ENCODE measurements at regions not wholly inside any gene's neighbourhood (a gene's known extent, or its start where the extent isn't known, plus 50 kb on each side); places are given as distances from the start of the nearest gene placed in this dataset.

DNA sequence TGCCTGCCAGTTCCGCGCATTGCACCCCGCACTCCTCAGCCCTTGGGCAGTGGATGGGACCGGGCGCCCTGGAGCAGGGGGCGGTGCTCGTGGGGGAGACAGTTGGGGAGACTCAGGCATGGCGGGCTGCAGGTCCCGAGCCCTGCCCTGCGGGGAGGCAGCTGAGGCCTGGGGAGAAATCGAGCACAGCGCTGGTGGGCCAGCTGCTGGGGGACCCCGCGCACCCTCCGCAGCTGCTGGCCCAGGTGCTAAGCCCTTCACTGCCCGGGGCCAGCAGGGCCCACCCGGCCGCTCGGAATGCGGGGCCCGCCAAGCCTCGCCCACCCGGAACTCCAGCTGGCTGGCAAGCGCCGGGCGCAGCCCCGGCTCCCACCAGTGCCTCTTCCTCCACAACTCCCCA, 488.8 kb upstream of the CHST9 start:
- Mint-ChIP-seq H3K4me1 (no peaks in the 10 kb centered on the region), H3K9me3 (peaks cover 21% of the 10 kb centered on the region), H3K36me3 (no peaks in the 10 kb centered on the region), H3K27me3 (no peaks in the 10 kb centered on the region), H3K4me3 (no peak overlapping the region), H3K27ac (no peak overlapping the region)
- DNase-seq: no peak
- CTCF ChIA-PET: no interaction called here

DNA sequence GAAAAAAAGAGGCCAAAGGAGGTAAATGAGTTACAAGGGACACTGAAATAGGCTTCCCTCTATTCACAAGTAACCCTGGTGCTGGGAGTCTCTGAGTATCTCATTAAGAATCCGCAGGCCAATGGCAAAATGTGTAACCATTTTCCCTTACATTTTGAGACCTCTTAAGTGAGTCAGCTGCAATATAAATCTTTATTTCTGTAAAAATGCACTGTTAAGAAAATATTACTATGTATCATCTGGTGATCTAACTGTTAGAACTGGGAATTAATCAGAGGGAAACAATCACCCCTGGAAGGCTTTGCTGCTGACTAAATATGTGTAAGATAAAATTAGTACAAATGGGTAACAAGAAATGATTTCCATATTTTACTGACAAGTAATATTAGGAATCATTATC, 483.1 kb upstream of the CHST9 start:
- Mint-ChIP-seq H3K27ac (no peak overlapping the region), H3K4me3 (no peak overlapping the region), H3K9me3 (peaks cover 7% of the 10 kb centered on the region), H3K36me3 (no peaks in the 10 kb centered on the region), H3K4me1 (no peaks in the 10 kb centered on the region), H3K27me3 (no peaks in the 10 kb centered on the region)
- CTCF ChIA-PET: no interaction called here
- no peak for DNase-seq

DNA sequence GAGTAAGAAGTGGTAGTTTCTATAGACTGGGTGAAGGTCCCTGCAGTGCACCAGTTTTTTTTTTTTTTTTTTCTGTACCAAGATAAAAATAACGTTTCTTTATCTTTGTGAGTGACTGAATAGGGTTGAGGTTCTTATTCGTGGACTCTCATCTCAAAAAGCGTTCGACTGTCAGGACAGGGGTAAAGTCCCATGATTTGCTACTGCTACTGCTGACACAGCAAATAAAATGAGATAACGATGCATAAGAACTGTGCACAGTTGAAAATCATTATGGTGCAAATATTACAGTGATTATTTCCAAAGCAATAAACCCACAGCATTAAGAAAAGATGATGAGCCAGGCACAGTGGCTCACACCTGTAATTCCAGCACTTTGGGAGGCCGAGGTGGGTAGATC, 482.0 kb upstream of the CHST9 start:
- Mint-ChIP-seq H3K4me3 (no peak overlapping the region), H3K27me3 (no peaks in the 10 kb centered on the region), H3K36me3 (no peaks in the 10 kb centered on the region), H3K4me1 (no peaks in the 10 kb centered on the region), H3K9me3 (peaks cover 4% of the 10 kb centered on the region), H3K27ac (no peak overlapping the region)
- no peak for DNase-seq
- CTCF ChIA-PET: no interaction called here

DNA sequence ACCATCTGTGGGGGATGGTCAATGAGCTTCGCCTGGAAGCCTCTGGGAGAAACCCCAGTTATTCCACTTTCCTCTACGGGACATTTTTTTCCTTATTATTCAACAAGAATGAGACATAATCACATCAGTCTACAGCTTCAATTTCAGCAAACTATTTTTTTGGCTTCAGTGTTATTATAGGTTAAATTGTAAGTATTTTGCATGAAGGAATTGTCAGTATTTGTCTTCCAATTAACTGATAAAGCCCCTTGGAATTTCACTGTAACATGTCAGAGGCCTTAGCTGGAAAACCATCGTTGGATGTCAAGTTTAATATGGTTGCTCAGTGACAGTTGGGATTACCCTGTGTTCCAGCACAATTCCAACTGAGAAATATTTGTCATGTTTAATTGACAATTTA, 480.9 kb upstream of the CHST9 start:
- CTCF ChIA-PET: no interaction called here
- H3K4me1 Mint-ChIP-seq: no peaks in the 10 kb centered on the region

DNA sequence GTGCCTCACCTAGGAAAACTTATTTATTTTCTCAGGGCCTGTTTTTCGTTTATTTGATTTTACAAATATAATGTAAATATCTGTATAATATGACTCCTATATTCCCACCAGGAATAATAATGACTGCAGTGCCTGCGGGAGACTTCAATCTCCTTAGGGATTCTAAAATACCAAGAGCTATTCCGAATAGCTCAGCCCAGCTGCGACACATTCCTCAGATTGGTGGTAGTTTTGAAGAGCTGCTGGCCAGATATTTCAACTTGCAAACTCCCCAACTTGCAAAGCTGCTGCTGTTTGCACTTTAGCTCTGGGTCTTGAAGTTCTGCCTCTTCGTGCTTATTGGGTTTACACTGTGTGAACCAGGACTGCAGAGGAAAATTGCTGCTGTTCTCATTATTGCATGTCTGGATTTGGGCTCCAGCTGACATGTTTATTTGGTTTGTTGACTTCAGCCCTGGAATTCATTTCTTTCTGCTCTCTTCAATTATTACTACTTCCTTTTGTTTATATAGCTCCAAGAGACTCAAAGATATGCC, 480.2 kb upstream of the CHST9 start:
- H3K36me3 Mint-ChIP-seq: no peaks in the 10 kb centered on the region
- H3K4me1 Mint-ChIP-seq: no peaks in the 10 kb centered on the region
- no peak overlapping the region for H3K4me3 Mint-ChIP-seq
- no peaks in the 10 kb centered on the region for H3K9me3 Mint-ChIP-seq
- H3K27ac Mint-ChIP-seq: no peak overlapping the region
- no peak for DNase-seq
- CTCF ChIA-PET: no interaction called here
- H3K27me3 Mint-ChIP-seq: no peaks in the 10 kb centered on the region

More for the DNA sequence above, 480.9 kb upstream of the CHST9 start:
- Mint-ChIP-seq H3K27ac (no peak overlapping the region), H3K9me3 (no peaks in the 10 kb centered on the region), H3K4me3 (no peak overlapping the region), H3K36me3 (no peaks in the 10 kb centered on the region), H3K27me3 (no peaks in the 10 kb centered on the region)
- no peak for DNase-seq

DNA sequence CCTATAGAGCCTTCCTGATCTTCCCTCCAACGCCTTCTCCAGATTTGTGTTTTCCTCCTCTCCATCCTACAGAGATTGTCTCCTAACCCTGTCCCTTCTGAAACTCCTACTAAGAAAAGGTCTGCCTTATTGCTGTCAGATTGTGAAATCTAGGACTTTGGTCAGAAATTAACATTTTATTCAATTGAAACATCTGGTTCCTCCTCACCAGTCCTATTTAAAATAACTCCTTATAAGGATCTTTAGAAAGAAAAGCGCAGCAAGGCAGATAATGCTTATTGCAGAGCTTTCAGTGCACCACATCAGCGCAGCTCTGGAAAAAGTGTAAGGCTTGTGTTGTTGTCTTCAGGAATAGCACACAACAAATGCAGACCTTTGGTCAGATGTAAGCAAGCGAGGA, 477.8 kb upstream of the CHST9 start:
- Mint-ChIP-seq H3K36me3 (no peaks in the 10 kb centered on the region), H3K27ac (no peak overlapping the region), H3K4me1 (no peaks in the 10 kb centered on the region), H3K9me3 (no peaks in the 10 kb centered on the region), H3K4me3 (no peak overlapping the region), H3K27me3 (no peaks in the 10 kb centered on the region)
- CTCF ChIA-PET: no interaction called here
- DNase-seq: no peak

DNA sequence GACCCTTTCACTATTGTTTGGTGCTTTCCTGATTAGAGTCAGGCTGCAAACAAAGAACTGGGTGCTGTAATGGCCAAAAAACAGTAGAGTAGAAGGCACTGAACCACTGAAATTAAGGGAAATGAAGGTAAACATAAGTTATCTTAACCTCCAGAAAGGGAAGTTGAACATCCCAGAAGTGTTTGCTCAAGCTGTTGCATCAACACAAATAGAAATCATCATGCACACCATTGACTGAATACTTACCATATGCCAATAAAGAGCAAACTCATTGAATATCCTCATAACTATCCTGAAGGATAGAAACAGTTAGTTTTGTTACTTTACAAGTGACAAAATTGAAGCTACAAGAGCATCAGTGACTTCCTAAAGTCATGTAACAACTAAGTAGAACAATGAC, 477.4 kb upstream of the CHST9 start:
- Mint-ChIP-seq H3K9me3 (no peaks in the 10 kb centered on the region), H3K27me3 (no peaks in the 10 kb centered on the region), H3K4me3 (no peak overlapping the region), H3K27ac (no peak overlapping the region), H3K4me1 (no peaks in the 10 kb centered on the region), H3K36me3 (no peaks in the 10 kb centered on the region)
- no peak for DNase-seq
- CTCF ChIA-PET: no interaction called here

DNA sequence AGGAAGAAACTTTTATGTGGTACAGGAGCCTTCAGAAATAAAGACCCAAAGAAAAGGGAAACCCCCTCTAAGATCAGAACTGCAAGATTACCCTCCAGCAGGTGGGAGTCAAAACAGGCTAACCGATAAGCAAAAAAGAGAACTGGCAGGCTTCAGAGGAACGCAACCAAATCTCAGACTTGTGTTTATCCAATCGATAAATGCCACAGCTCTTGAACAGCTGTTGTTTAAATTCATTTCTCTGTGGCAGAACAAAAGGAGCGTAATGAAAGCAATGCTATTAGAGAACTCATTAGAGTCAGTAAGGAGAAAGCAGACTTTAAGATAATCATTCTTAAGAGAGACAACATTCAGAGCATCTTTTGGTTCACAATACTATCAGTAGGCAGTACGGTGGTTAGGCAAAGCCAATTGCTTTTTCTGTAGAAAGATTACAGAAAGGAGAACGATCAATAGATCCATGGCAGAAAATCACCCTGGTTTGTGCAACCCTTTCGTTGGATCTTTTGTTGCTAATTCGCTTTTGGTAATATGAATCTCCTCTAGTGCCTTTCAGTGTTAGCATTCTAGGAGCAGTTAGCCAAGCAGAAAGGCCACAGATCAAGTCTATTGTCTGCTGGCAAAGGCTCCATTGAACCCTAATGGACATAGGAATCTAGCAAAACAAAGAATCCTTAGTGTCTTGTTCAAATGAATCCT, 476.4 kb upstream of the CHST9 start:
- no peaks in the 10 kb centered on the region for H3K9me3 Mint-ChIP-seq
- DNase-seq: no peak
- no peak overlapping the region for H3K27ac Mint-ChIP-seq
- no peaks in the 10 kb centered on the region for H3K27me3 Mint-ChIP-seq
- no peaks in the 10 kb centered on the region for H3K4me1 Mint-ChIP-seq
- H3K36me3 Mint-ChIP-seq: no peaks in the 10 kb centered on the region
- H3K4me3 Mint-ChIP-seq: no peak overlapping the region
- CTCF ChIA-PET: no interaction called here

DNA sequence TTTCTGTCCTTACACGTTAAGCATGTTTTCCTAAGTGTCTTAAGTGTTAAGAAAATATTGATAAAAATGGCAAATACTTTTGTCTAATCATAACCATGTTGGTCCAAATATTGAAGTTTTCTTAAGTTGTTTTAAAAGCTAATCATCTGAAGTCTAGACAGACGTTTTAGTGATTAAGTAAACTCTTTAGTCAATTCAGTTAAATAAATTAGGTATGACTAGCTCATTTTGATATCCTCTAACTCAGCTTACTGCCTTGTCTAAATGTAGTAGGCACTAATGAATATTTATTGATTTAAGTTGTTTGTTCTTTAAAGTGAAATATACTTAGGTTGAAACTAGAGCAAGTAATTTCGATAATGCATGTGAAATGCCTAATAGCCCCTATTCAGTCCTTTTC, 471.8 kb upstream of the CHST9 start:
- Mint-ChIP-seq H3K4me1 (no peaks in the 10 kb centered on the region), H3K36me3 (no peaks in the 10 kb centered on the region), H3K27me3 (no peaks in the 10 kb centered on the region), H3K9me3 (no peaks in the 10 kb centered on the region), H3K4me3 (no peak overlapping the region), H3K27ac (no peak overlapping the region)
- DNase-seq: no peak
- CTCF ChIA-PET: no interaction called here

DNA sequence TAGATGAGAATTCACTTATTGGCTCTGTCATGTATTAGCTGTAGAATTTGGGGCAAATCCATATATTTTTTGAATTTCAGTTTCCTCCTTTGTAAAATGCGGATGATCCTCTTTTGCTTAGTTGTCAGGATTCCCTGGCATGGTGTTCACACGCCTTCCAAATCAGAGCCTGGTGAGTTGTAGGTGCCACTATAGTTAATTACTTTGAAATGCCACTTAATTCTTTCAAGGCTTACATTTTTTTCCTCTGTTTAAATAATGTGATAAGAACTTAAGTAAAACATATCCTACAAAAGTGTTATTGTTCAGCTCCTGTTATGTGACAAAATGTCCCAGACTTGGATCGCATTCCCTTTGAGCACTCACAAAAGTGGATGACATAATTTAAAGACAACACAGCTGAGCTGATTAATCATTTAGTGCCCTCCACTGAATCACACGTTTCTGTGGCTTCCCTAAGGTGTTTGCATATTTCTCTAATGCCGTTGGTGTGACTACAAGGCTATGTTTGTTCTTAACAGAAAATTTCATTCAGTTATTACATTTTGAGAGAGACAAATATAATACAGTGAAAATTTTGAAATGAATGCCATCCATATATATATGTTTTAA, 471.2 kb upstream of the CHST9 start:
- Mint-ChIP-seq H3K27ac (no peak overlapping the region), H3K27me3 (no peaks in the 10 kb centered on the region), H3K36me3 (no peaks in the 10 kb centered on the region), H3K9me3 (no peaks in the 10 kb centered on the region), H3K4me3 (no peak overlapping the region), H3K4me1 (no peaks in the 10 kb centered on the region)
- no peak for DNase-seq
- CTCF ChIA-PET: no interaction called here

DNA sequence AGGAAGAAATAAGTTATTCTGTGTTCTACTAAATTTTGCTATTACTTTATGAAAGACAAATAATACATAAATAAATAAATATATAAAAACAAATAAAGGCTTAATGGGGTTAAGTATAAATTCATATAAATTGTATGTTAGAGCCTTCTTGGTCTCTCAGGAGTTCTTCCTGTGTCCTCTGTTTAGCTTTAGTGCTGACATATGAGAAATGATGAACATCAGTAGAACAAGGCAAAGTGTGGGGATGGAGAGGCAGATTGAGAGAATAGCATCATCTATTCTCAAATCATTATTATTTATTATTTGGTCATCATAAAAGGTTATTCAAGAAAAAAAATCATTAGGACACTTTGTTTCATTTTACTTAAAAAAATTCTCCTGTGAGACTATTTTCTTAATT, 468.1 kb upstream of the CHST9 start:
- no peaks in the 10 kb centered on the region for H3K4me1 Mint-ChIP-seq
- no peak overlapping the region for H3K4me3 Mint-ChIP-seq
- no peak for DNase-seq
- H3K9me3 Mint-ChIP-seq: no peaks in the 10 kb centered on the region
- H3K27me3 Mint-ChIP-seq: no peaks in the 10 kb centered on the region
- CTCF ChIA-PET: no interaction called here
- no peak overlapping the region for H3K27ac Mint-ChIP-seq
- H3K36me3 Mint-ChIP-seq: no peaks in the 10 kb centered on the region

DNA sequence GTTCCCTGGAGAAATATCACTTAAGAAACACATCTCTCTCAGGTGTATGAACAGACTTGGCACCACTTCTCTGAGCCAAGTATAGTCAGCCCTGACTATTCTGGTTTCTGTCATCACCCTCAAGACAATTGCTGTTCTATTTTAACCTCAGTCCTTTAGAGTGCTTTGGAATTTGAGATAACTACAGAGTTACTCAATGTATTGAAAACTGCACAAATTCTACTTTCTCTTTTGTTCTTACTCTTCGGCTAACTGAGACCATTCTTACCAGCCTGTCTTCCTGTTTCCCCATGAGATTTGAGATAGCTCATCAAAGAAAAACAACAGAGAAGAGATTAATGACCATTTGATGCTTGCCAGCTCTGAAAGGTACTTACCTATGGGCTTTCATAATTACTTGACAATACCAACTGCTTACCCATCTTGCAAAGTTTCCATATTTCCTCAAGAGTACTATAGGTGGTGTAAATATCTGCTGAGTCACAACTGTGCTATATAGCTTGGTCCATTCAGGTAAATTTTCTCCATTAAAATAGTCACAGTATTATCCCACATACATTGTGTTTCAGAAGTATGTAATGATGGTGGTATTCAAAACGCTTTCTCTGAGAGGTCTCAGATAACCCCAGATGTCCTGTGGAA, 467.5 kb upstream of the CHST9 start:
- no peak overlapping the region for H3K4me3 Mint-ChIP-seq
- CTCF ChIA-PET: no interaction called here
- H3K36me3 Mint-ChIP-seq: no peaks in the 10 kb centered on the region
- H3K4me1 Mint-ChIP-seq: no peaks in the 10 kb centered on the region
- no peaks in the 10 kb centered on the region for H3K9me3 Mint-ChIP-seq
- DNase-seq: no peak
- no peak overlapping the region for H3K27ac Mint-ChIP-seq
- no peaks in the 10 kb centered on the region for H3K27me3 Mint-ChIP-seq

DNA sequence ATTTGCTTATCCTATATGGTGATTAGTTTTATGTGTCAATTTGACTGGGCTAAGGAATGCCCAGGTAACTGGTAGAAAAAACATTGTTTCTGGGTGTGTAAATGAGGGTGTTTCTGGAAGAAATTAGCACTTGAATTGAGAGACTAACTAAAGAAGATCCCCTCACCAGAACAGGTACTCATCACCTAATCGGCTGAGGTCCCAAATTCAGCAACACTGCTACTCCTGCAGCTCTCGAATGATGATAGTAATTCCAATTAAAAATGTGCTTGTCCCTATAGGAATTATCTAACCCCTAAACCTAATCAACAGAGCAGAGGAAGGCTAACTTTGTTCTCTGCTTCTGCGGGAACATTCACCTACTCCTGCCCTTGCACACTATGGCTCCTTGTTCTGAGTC, 464.5 kb upstream of the CHST9 start:
- H3K4me1 Mint-ChIP-seq: no peaks in the 10 kb centered on the region
- no peaks in the 10 kb centered on the region for H3K36me3 Mint-ChIP-seq
- no peak overlapping the region for H3K27ac Mint-ChIP-seq
- CTCF ChIA-PET: interaction anchor here (0.9 kb wide), 1 partner anchor 44 kb away, joined by 3 read pairs; no protein-coding TSS in a partner anchor
- no peaks in the 10 kb centered on the region for H3K9me3 Mint-ChIP-seq
- H3K27me3 Mint-ChIP-seq: no peaks in the 10 kb centered on the region
- no peak for DNase-seq
- H3K4me3 Mint-ChIP-seq: no peak overlapping the region

DNA sequence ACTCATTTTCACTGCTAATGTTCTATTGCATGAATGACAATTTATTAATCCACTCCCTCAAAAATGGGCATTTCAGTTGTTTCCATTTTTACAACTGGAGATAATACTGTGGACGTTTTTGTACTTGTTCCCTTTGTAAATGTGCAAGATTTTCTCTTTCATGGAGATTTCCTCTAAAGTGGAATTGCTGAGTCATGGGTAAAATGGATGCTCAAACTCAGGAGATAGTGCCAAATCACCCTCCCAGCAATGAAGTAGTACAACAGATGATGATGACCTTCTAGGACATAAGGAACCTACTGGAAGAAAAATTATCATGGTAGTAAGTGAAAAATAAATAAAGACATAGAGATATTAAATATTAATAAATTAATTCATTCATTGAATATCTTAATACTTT, 460.8 kb upstream of the CHST9 start:
- no peaks in the 10 kb centered on the region for H3K9me3 Mint-ChIP-seq
- H3K4me1 Mint-ChIP-seq: no peaks in the 10 kb centered on the region
- CTCF ChIA-PET: no interaction called here
- H3K27me3 Mint-ChIP-seq: no peaks in the 10 kb centered on the region
- H3K4me3 Mint-ChIP-seq: no peak overlapping the region
- no peak for DNase-seq
- H3K36me3 Mint-ChIP-seq: no peaks in the 10 kb centered on the region
- no peak overlapping the region for H3K27ac Mint-ChIP-seq

DNA sequence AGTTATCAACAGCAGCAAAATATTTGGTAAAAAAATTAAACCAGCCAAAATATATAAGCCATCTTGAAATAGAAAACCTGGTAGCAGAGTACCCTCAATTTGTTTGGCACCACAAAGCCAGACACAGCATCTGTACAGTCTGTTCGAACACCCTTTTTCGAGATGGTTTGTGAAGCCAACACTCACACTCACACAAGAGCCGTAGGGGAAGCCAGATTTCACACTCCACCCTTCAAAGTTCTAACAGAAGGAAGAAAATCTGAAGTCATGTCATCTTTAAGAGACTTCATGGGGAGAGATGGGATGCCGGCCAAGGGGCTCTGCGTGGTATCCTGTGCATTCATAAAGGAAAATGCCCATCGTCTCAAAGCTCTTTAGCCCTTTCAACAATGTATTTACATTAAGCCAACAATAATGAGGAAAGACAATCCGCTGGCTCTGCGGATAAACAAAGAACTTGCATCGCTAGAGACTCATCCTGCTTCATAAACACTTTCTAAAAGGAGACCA, 451.5 kb upstream of the CHST9 start:
- H3K27me3 Mint-ChIP-seq: no peaks in the 10 kb centered on the region
- H3K4me3 Mint-ChIP-seq: no peak overlapping the region
- H3K36me3 Mint-ChIP-seq: no peaks in the 10 kb centered on the region
- H3K27ac Mint-ChIP-seq: no peak overlapping the region
- no peaks in the 10 kb centered on the region for H3K9me3 Mint-ChIP-seq
- CTCF ChIA-PET: no interaction called here
- no peaks in the 10 kb centered on the region for H3K4me1 Mint-ChIP-seq
- DNase-seq: no peak
